SK-N-SH treated with all-trans-retinoic acid at 6 μM for 48 hours (cell line): ENCODE measurements at regions not wholly inside any gene's neighbourhood (a gene's known extent, or its start where the extent isn't known, plus 50 kb on each side); places are given as distances from the start of the nearest gene placed in this dataset.

ENCODE experiments used
- ATAC-seq: fragments of 200-7000 bp; cut with Tn5 transposase; 3 replicates; pipeline ENCODE4 v1.9.1; 2020; ENCODE audit warnings: mild to moderate bottlenecking, moderate library complexity
- ARNTL ChIP-seq: fragments of 450-650 bp; formaldehyde crosslinking; IDR thresholded peaks from 2 replicates; pipeline ENCODE4 v1.5.0; 2020; ENCODE audit warnings: low read depth, mild to moderate bottlenecking, moderate library complexity, borderline replicate concordance
- BACH2 ChIP-seq: fragments of 250-450 bp; sonication (Bioruptor Pico); IDR thresholded peaks from 2 replicates; pipeline ENCODE4 v1.9.0; 2021; ENCODE audit warnings: mild to moderate bottlenecking, borderline replicate concordance
- CREB5 ChIP-seq: fragments of 250-450 bp; sonication (Bioruptor Pico); IDR thresholded peaks from 2 replicates; pipeline ENCODE4 v1.5.1; 2020; ENCODE audit warnings: low read depth, mild to moderate bottlenecking, moderate library complexity
- CSDC2 ChIP-seq: fragments of 250-450 bp; sonication (Bioruptor Pico); IDR thresholded peaks from 2 replicates; pipeline ENCODE4 v1.5.0; 2020; ENCODE audit warnings: mild to moderate bottlenecking, moderate library complexity
- CSRNP3 ChIP-seq: fragments of 250-450 bp; sonication (Bioruptor Pico); IDR thresholded peaks from 2 replicates; pipeline ENCODE4 v1.5.1; 2021; ENCODE audit warnings: mild to moderate bottlenecking, moderate library complexity
- ESRRG ChIP-seq: fragments of 250-450 bp; sonication (Bioruptor Pico); IDR thresholded peaks from 2 replicates; pipeline ENCODE4 v1.6.1; 2021; ENCODE audit warnings: mild to moderate bottlenecking
- ISL1 ChIP-seq: fragments of 250-450 bp; sonication (Bioruptor Pico); IDR thresholded peaks from 2 replicates; pipeline ENCODE4 v2.1.2; 2022; ENCODE audit warnings: mild to moderate bottlenecking, moderate library complexity
- OSR1 ChIP-seq: fragments of 250-450 bp; sonication (Bioruptor Pico); IDR thresholded peaks from 2 replicates; pipeline ENCODE4 v1.8.0; 2022; ENCODE audit warnings: moderate library complexity, mild to moderate bottlenecking, inconsistent platforms
- PATZ1 ChIP-seq: fragments of 250-450 bp; sonication (Bioruptor Pico); IDR thresholded peaks from 2 replicates; pipeline ENCODE4 v1.8.0; 2020; ENCODE audit warnings: mild to moderate bottlenecking, moderate library complexity, borderline replicate concordance
- POU6F1 ChIP-seq: fragments of 250-450 bp; sonication (Bioruptor Pico); IDR thresholded peaks from 2 replicates; pipeline ENCODE4 v1.8.0; 2021; ENCODE audit warnings: low read depth, mild to moderate bottlenecking, moderate library complexity, borderline replicate concordance
- PPARA ChIP-seq: fragments of 250-450 bp; sonication (Bioruptor Pico); IDR thresholded peaks from 2 replicates; pipeline ENCODE4 v1.5.0; 2020; ENCODE audit warnings: mild to moderate bottlenecking, borderline replicate concordance
- RARB ChIP-seq: fragments of 250-450 bp; sonication (Bioruptor Pico); IDR thresholded peaks from 2 replicates; pipeline ENCODE4 v1.8.0; 2021; ENCODE audit warnings: mild to moderate bottlenecking, moderate library complexity
- SNAI2 ChIP-seq: fragments of 250-450 bp; sonication (Bioruptor Pico); IDR thresholded peaks from 2 replicates; pipeline ENCODE4 v1.5.0; 2020; ENCODE audit warnings: mild to moderate bottlenecking, moderate library complexity
- TCF4 ChIP-seq: fragments of 250-450 bp; sonication (Bioruptor Pico); IDR thresholded peaks from 2 replicates; pipeline ENCODE4 v1.8.0; 2021; ENCODE audit warnings: mild to moderate bottlenecking, moderate library complexity, borderline replicate concordance
- TOX ChIP-seq: fragments of 250-450 bp; sonication (Bioruptor Pico); IDR thresholded peaks from 2 replicates; pipeline ENCODE4 v1.8.0; 2021; ENCODE audit warnings: mild to moderate bottlenecking, moderate library complexity, borderline replicate concordance
- TSHZ2 ChIP-seq: fragments of 250-450 bp; sonication (Bioruptor Pico); IDR thresholded peaks from 2 replicates; pipeline ENCODE4 v1.5.0; 2020; ENCODE audit warnings: mild to moderate bottlenecking, moderate library complexity
- ZC3H10 ChIP-seq: fragments of 250-450 bp; sonication (Bioruptor Pico); IDR thresholded peaks from 2 replicates; pipeline ENCODE4 v1.5.1; 2021; ENCODE audit warnings: mild to moderate bottlenecking, moderate library complexity
- ZFP3 ChIP-seq: fragments of 250-450 bp; sonication (Bioruptor Pico); IDR thresholded peaks from 2 replicates; pipeline ENCODE4 v1.5.0; 2020; ENCODE audit warnings: mild to moderate bottlenecking, moderate library complexity
- ZFP30 ChIP-seq: fragments of 450-650 bp; formaldehyde crosslinking; IDR thresholded peaks from 2 replicates; pipeline ENCODE4 v1.5.0; 2022; ENCODE audit warnings: mild to moderate bottlenecking, moderate library complexity
- ZNF565 ChIP-seq: fragments of 450-650 bp; formaldehyde crosslinking; conservative IDR thresholded peaks from 2 replicates; pipeline ENCODE4 v1.5.0; 2020; ENCODE audit warnings: low read depth, mild to moderate bottlenecking, moderate library complexity
- ZNF8 ChIP-seq: fragments of 450-650 bp; formaldehyde crosslinking; IDR thresholded peaks from 2 replicates; pipeline ENCODE4 v1.5.0; 2020; ENCODE audit warnings: mild to moderate bottlenecking, moderate library complexity

GRCh38 chr4:189022440-189023035 lies 883.3 kb downstream of the TRIML1 start:
- no peak; the same call in 2 of the 3 replicates for ATAC-seq
- TF ChIP-seq TOX (CRISPR knock-in tag), result no peak
- no peak for TF ChIP-seq ISL1 (CRISPR knock-in tag)
- no peak for TF ChIP-seq ESRRG
- TF ChIP-seq PPARA (CRISPR knock-in tag), result no peak
- TF ChIP-seq ZNF8 (CRISPR knock-in tag), result no peak
- no peak for TF ChIP-seq PATZ1 (CRISPR knock-in tag)
- no peak for TF ChIP-seq CSRNP3

- TF ChIP-seq ZFP3 (no peak), PATZ1 (CRISPR knock-in tag) (no peak), CSDC2 (no peak), ARNTL (CRISPR knock-in tag) (no peak), RARB (CRISPR knock-in tag) (no peak), ZC3H10 (CRISPR knock-in tag) (no peak), POU6F1 (CRISPR knock-in tag) (no peak), ZNF8 (CRISPR knock-in tag) (no peak), CSRNP3 (no peak), TSHZ2 (no peak), CREB5 (CRISPR knock-in tag) (no peak), ZFP30 (CRISPR knock-in tag) (no peak), TOX (CRISPR knock-in tag) (no peak), TCF4 (CRISPR knock-in tag) (no peak), BACH2 (CRISPR knock-in tag) (no peak), ESRRG (no peak), OSR1 (CRISPR knock-in tag) (no peak), PPARA (CRISPR knock-in tag) (no peak), SNAI2 (no peak), ZNF565 (CRISPR knock-in tag) (no peak)
- ATAC-seq, result no peak
These were observed 890.8 kb downstream of the TRIML1 start for GRCh38 chr4:189029976-189030504.
